GM10248 (cell line): ENCODE measurements at regions not wholly inside any gene's neighbourhood (a gene's known extent, or its start where the extent isn't known, plus 50 kb on each side); places are given as distances from the start of the nearest gene placed in this dataset.

Experiments
- CTCF ChIA-PET: fragments of 300-600 bp; sonication (Branson Sonifier 250); formaldehyde crosslinking; extraction: SDS; loops from one replicate; lab custom pipeline; 2021; ENCODE audit warnings: antibody characterized with exemption; lab: Yijun Ruan, JAX
- POLR2A ChIA-PET: fragments of 350-650 bp; sonication (Branson Sonifier 250); formaldehyde crosslinking; extraction: SDS; loops from one replicate; lab custom pipeline; 2020; ENCODE audit warnings: antibody characterized with exemption; lab: Yijun Ruan, JAX
- DNase-seq: peaks from one replicate; pipeline ENCODE4 v3.0.0; 2012; ENCODE audit errors: extremely low spot score
- TF ChIP-seq, protein P1 (sequence below): IDR thresholded peaks from 2 replicates; pipeline ENCODE4 v1.5.1; 2012; ENCODE audit warnings: mild to moderate bottlenecking, low read depth; ENCODE audit errors: extremely low read depth, missing control alignments, control extremely low read depth

GRCh38 chr22:27573280-27574001 lies 228.1 kb downstream of the MN1 start:
- ChIA-PET CTCF (no interaction called here), POLR2A (no interaction called here)
- TF ChIP-seq, protein P1, sequence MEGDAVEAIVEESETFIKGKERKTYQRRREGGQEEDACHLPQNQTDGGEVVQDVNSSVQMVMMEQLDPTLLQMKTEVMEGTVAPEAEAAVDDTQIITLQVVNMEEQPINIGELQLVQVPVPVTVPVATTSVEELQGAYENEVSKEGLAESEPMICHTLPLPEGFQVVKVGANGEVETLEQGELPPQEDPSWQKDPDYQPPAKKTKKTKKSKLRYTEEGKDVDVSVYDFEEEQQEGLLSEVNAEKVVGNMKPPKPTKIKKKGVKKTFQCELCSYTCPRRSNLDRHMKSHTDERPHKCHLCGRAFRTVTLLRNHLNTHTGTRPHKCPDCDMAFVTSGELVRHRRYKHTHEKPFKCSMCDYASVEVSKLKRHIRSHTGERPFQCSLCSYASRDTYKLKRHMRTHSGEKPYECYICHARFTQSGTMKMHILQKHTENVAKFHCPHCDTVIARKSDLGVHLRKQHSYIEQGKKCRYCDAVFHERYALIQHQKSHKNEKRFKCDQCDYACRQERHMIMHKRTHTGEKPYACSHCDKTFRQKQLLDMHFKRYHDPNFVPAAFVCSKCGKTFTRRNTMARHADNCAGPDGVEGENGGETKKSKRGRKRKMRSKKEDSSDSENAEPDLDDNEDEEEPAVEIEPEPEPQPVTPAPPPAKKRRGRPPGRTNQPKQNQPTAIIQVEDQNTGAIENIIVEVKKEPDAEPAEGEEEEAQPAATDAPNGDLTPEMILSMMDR, result no peak
- DNase-seq, result no peak

GRCh38 chr22:27574002-27574366 lies 227.6 kb downstream of the MN1 start:
- no peak for DNase-seq
- TF ChIP-seq, protein P1, result no peak
- ChIA-PET POLR2A (no interaction called here), CTCF (no interaction called here)

GRCh38 chr22:27574651-27575050 lies 226.9 kb downstream of the MN1 start:
- TF ChIP-seq, protein P1, result no peak
- ChIA-PET CTCF (interaction anchor here (1.3 kb wide), 1 partner anchor 10 kb away, joined by 4 read pairs; no protein-coding TSS in a partner anchor), POLR2A (no interaction called here)
- no peak for DNase-seq

DNA sequence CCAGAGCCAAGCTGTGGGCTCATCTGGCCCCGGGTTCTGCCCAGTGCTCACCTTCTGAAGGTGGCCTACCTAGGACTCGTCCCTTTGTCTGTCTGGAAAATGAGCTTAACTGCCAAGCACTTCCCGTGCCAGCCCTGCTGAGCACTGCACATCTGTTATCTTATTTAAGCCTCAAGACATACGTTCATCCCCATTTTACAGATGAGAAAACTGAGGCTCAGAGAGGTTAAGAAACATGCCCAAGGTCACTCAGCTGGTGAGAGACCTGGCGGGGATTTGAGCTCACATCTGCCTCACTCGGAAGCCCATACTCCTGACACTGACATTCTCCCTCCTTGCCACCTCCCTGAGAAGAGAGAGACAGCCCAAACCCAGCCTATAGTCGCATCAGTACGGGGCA lies 226.2 kb downstream of the MN1 start:
- DNase-seq, result no peak
- POLR2A ChIA-PET, result no interaction called here
- TF ChIP-seq, protein P1, result no peak
- CTCF ChIA-PET, result interaction anchor here (1.3 kb wide), 1 partner anchor 9 kb away, joined by 4 read pairs; no protein-coding TSS in a partner anchor

DNA sequence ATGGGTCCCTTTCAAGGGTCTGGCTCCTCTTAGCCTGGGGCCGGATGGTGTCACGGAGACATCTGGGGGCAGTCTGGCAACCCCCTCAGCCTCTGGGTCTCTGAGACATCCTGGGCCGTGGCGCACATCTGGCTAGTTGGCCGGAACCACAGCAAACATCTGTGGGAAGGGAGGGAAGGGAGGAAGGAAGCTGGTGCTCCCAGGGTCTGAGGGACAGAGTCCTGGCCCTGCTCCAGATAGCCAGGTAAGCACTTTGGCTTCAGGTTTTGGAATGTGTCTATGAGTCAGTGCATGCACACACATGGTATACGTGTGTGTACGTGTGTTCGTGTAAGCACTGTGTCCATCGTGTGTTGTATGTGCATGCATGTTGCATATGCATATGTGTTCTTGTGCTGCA lies 225.1 kb downstream of the MN1 start:
- POLR2A ChIA-PET, result no interaction called here

DNA sequence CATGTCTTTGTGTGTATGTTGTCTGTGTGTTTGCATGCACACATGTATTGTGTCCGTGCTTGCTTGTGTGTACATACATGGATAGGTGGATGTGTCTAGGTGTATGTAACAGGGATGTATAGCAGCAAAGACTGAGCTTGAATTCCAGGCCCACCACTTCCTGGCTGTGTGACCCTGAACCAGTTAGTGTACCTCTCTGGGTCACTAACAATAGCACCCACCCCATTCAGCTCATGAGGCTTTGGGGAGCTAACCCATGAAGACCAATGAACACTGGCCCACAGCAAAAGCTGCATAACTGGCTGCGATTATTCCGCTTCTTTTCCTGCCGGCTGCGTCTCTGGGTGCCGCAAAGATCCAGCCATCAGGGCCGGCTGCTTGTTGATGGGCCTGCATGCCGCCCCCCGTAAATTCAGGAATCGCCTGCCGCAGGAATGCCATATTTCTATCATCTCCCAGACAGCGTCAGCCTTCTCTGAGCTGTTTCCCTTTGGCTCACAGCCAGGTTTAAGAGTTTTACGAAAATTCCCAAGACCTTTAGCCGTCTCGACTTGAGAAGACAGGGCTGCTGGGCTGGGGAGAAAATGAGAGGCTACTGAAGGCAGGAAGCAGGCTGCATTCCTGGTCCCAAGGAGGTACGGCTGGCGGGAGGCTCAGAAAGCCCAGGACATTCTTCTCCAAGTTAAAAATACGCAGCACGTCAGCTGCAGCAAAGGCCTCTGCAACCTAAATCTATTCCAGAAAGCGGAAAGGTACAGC lies 224.6 kb downstream of the MN1 start:
- DNase-seq, result no peak
- ChIA-PET CTCF (no interaction called here), POLR2A (no interaction called here)
- TF ChIP-seq, protein P1, result no peak

More for the DNA sequence above, 225.1 kb downstream of the MN1 start:
- CTCF ChIA-PET, result no interaction called here
- TF ChIP-seq, protein P1, result no peak
- no peak for DNase-seq
